Heart left ventricle (tissue), 13 donors: ENCODE measurements at regions not wholly inside any gene's neighbourhood (a gene's known extent, or its start where the extent isn't known, plus 50 kb on each side); places are given as distances from the start of the nearest gene placed in this dataset.
"Not testable (repeated sequence)": the region's sequence is repeated elsewhere in the genome, so short reads cannot be mapped to it uniquely, and the experiment has no call there.

ENCODE experiments used
- CTCF ChIP-seq, 12 donors: fragments of 200-600 bp; sonication (generic) in 4 of 12; IDR thresholded peaks; one replicate each; pipeline versions ENCODE4 v1.5.0 to v1.8.0; 2018 to 2022; ENCODE audit warnings: antibody characterized with exemption in 12 of 12, mild to moderate bottlenecking in 5 of 12
- POLR2A ChIP-seq, 2 donors: fragments of 450-650 bp; IDR thresholded peaks; one replicate each; pipeline ENCODE4 v1.6.1; 2017; ENCODE audit warnings: antibody characterized with exemption in 2 of 2, mild to moderate bottlenecking in 2 of 2, moderate library complexity in 2 of 2
- donor health status: ischemic (EF 13 %, LVEDD 7.1; RV severe dilation, severe dysfunction).
- donor health status: DM: no; HTN: yes; CAD: no.
- donor health status: DM: no; HTN: no; CAD: no.
- donor health status: ischemic (EF 25% LVEDD 6.9; RV normal size, moderate dysfunction).
- donor health status: ischemic (EF 25% LVEDD 5.7; RV mildly dilated, moderate dysfunction).
- donor health status: ischemic (EF 35%, LVEDD 5.7; RV mildly dilated, moderate dysfunction).
- donor health status: nonischemic (EF 11% LVEDD 7.7; RV severe dilation, severe dysfunction).
- donor health status: DM: yes; HTN: yes; CAD: no.
- donor health status: PGD.
- donor health status: ischemic (EF 29% LVEDD 5.4; RV normal size, mild dysfunction).
- donor health status: nonischemic (EF 23%, LVEDD 6.1; RV moderate dilation, normal function).

GRCh38 chr16:17551682-17552081 lies 80.9 kb upstream of the XYLT1 start:
- not testable (repeated sequence) for TF ChIP-seq CTCF, POLR2A (IDR thresholded peaks at IDR 0.05)
